GM19035 (cell line): ENCODE measurements at regions not wholly inside any gene's neighbourhood (a gene's known extent, or its start where the extent isn't known, plus 50 kb on each side); places are given as distances from the start of the nearest gene placed in this dataset.
"Not testable (repeated sequence)": the region's sequence is repeated elsewhere in the genome, so short reads cannot be mapped to it uniquely, and the experiment has no call there.

Source experiments
- ATAC-seq: cut with Tn5 transposase; IDR thresholded peaks from one replicate; pipeline ENCODE4 v1.9.1; 2021; ENCODE audit not compliant: unreplicated experiment

GRCh38 chr2:195117011-195117410, 540.0 kb upstream of the SLC39A10 start:
- no peak for ATAC-seq

DNA sequence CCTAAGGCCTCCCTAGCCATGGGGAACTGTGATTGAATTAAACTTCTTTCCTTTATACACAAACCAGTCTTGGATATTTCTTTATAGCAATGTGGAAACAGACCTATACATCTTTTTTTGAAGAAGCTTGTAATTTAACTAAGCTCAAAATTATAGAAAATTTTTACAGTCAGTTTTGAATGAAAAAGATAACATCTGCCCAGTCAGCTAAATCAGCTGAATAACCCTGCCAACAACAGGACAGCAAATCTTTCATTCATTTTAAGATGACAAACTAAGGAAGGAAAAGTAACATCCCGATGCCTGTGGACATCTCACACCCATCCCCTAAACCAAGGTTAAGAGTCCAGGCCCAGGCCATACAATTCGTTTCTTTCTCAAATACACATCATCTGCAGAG, 541.3 kb upstream of the SLC39A10 start:
- no peak for ATAC-seq

DNA sequence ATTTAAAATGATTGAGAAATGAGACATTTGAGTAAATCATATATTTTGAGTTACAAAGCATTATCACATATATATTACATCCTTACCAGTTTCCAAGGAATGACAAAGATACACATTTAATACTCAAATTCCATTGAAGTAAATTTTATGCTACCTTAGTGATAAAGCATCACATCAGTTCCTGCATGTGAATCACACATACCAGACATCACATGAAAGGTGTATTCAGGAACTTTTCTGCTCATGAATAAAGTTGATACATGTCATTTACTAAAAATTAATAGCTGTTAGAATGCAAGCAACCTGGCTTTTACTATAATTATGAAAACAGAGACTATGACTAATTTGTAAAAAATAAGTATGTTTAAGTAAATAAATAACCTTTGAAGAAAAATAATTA, 548.8 kb upstream of the SLC39A10 start:
- no peak for ATAC-seq

DNA sequence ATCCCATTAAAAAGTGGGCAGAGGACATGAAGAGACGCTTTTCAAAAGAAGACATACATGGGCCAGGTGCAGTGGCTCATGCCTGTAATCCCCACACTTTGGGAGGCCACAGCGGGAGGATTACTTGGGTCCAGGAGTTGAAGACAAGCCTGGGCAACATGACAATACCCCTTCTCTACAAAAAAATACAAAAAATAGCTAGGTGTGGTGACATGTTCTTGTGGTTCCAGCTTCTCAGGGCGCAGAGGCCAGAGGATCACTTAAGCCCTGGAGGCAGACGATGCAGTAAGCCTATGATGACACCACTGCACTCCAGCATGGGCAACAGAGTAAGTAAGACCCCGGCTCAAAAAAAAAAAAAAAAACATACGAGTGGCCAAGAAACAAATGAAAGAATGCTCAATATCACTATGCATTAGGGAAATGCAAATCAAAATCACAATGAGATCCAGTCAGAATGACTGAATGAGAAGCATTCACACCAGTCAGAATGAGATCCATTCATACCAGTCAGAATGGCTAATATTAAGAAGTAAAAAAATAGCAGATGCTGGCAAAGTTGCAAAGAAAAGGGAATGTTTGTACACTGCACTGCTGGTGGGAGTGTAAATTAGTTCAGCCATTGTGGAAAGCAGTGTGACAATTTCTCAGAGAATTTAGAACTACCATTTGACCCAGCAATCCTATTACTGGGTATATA, 550.2 kb upstream of the SLC39A10 start:
- no peak for ATAC-seq

- ATAC-seq: no peak
Measured at GRCh38 chr2:195105581-195105980, 551.4 kb upstream of the SLC39A10 start.

DNA sequence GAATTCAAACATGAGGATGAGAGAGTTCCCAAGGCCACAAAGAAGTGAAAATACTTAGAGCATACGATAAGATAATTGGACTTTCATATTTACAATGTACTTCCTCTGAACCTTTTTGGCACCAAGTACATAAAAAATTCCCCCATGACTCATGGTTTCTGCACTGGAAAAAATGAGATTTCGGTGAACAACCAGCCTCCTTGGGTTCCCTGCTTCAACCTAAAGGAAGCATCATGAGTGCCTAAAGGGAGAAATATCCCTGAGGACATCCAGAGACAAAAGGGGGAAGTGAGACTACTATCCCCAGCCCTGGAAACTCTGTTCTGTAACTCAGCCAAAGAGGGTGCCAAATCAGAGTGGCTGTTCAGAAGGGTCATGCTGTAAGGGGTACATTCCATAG, 562.7 kb upstream of the SLC39A10 start:
- no peak for ATAC-seq

- no peak for ATAC-seq
Measured at GRCh38 chr2:195092341-195092740, 564.7 kb upstream of the SLC39A10 start.

DNA sequence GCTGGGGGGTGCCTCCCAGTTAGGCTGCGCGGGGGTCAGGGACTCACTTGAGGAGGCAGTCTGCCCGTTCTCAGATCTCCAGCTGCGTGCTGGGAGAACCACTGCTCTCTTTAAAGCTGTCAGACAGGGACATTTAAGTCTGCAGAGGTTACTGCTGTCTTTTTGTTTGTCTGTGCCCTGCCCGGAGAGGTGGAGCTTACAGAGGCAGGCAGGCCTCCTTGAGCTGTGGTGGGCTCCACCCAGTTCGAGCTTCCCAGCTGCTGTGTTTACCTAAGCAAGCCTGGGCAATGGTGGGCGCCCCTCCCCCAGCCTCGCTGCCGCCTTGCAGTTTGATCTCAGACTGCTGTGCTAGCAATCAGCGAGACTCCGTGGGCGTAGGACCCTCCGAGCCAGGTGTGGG, 584.2 kb upstream of the SLC39A10 start:
- not testable (repeated sequence) for ATAC-seq

- ATAC-seq: no peak
Measured at GRCh38 chr2:195057001-195057400, 600.0 kb upstream of the SLC39A10 start.

DNA sequence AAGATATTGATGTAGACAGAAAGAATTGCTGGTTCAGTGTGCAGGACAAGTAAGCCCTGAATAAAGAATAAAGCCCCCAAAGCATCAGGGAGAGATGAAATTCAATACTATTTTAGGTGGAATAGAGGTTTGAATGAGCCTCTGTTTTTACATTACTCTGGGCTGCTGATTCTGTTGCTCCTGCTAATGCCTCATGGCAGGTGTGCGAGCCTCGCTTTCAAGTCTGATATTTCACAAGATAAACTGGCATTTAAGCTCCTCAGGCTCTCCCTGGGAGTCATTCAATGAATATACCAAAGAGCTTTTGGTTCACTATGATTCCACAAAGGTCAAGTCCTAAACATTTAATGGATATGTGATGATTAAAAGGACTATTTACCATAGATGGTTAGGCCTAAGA, 601.0 kb upstream of the SLC39A10 start:
- no peak for ATAC-seq

DNA sequence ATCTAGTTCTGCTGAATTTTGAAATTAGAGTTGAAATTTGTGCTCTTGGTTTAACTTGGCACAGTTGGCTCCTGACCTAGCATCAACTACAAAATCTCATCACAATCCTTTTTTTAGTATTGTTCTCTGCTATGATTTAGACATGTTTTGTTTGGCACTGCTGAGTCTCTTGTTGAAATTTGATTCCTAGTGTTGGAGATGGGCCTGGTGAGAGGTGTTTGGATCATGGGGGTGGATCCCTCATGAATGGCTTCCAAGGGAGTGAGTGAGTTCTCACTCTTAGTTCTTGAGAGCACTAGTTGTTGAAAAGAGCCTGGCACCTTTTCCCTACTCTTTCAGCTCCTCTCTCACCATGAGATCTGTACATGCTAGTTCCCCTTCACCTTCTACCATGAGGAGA, 605.6 kb upstream of the SLC39A10 start:
- no peak for ATAC-seq

DNA sequence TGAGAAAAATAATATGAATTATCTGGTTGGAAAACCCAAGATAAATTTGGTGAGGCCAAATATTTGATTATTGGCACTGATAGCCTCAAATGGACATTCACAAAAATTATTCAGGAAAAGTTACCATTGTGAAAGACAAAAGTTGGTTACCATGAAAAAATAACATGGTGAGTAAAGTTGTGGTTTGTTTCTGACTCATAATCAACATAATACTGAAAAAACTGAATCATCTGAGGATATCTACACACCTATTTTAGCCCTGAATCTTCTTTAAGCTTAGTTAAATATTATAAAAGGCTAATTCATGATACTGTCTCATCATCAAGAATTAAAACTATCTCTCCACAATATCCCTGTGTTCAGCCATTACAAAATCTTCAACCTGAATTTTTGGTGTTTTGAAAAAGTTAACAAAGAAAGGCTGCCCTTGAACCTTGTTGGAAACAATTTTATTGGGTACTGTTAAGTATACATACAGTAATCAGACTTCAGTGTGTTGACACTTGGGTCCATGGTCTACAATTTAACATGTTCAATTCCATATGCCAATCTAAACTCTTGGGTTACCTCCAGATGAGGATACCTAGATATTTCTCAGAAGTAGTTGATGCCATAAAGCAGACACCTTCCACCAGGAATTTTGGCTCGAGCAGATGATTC, 607.5 kb upstream of the SLC39A10 start:
- no peak for ATAC-seq

GRCh38 chr2:195047955-195048354, 609.1 kb upstream of the SLC39A10 start:
- no peak for ATAC-seq

GRCh38 chr2:195044801-195045200, 612.2 kb upstream of the SLC39A10 start:
- ATAC-seq: no peak

DNA sequence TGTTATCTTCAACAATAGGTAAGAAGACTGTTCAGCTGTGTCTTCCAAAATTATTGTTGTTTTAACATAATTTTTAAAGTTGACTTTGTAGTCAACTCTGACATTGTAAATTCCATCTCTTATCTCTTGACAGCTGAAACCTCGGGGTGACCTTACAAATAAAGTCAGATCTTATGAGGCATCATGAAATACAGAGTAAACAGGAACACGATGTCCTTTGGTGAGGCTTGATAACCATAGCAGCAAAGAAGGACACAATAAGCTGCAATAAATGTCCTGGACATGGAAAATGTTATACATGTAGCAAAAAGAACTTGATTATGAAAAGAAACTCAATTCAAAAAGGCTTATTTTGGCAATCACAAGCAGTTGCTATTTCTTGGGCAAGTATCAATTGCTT, 618.9 kb upstream of the SLC39A10 start:
- no peak for ATAC-seq

GRCh38 chr2:195037045-195037444, 620.0 kb upstream of the SLC39A10 start:
- no peak for ATAC-seq

DNA sequence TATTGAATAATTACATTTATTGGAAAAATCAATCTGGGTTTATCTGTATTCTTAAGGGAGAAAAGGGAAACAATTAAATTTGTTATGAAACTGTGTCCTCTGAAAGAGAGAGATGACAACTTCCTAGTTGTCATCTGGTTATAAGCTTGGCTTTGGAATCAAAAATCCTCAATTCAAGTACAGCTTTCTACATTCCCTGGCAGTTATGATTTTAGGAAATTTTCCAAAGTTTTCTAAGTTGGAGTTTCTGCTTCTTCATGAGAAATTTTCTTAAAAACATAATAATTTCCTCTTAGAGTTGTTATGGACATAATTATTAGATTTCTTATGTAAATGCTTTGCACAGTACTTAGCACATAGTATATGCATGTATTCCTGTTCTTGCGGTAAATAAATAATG, 625.6 kb upstream of the SLC39A10 start:
- ATAC-seq: no peak

- ATAC-seq: no peak
Measured at GRCh38 chr2:195029804-195030654, 627.0 kb upstream of the SLC39A10 start.

DNA sequence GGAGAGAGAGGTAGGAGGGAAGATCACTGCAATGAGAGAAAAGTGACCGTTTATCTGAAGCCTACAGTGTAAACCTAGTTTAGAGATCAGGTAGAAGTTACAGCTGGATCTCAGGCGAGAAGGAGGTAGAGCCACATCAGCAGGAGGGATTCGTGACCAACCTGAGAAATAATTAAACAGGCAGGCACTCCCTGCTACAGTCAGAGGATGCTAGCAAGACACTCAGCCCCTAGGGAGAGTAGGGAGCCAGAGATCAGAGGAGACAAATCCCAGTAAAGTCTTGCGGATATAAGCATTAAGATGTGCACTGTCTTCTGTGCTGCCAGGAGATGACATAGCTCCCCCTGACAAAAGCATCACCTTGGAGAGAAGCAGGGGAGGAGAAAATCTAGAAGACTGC, 629.1 kb upstream of the SLC39A10 start:
- ATAC-seq: no peak

DNA sequence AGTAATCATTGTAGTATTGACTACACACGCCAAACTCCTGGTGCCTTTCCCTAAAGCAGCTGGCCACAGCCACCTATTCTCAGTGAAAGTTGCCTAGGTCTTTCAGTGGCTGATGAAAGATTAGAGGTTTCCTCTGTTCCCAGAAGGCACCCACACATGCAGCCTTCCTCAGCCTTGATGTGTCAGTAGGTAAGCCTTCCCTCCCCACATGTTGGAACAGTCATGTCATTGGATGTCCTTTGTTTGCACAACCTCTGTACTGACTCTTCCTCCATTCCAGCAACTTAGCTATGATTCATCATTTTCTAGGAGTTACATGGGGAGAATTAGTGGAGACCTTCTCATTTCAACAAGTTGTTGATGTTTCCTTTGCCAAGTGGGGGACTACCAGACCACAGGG, 630.8 kb upstream of the SLC39A10 start:
- ATAC-seq: no peak

GRCh38 chr2:195022508-195022830, 634.6 kb upstream of the SLC39A10 start:
- no peak for ATAC-seq
